Small intestine (tissue), 7 donors: ENCODE measurements at regions not wholly inside any gene's neighbourhood (a gene's known extent, or its start where the extent isn't known, plus 50 kb on each side); places are given as distances from the start of the nearest gene placed in this dataset.
A peak's percentile ranks its signal among the peaks of the same experiment; 100 is the strongest.

Source experiments
- DNase-seq, 2 donors: peaks; one replicate each; pipeline versions ENCODE4 v3.0.0 to v3.0.0-alpha.2; 2013
- FAIRE-seq: peaks from 2 replicates; lab custom pipeline; 2012; peaks lifted over from hg19 to GRCh38; lab: Jason Lieb, UNC
- H3K27ac ChIP-seq, 3 donors: one replicate each; pipeline ENCODE4 v1.5.1; 2013; ENCODE audit warnings: low read length in 2 of 3, mild to moderate bottlenecking in 2 of 3, control low read depth in 1 of 3, inconsistent platforms in 1 of 3, low read depth in 1 of 3, moderate library complexity in 1 of 3
- H3K27me3 ChIP-seq, 3 donors: one replicate each; pipeline ENCODE4 v1.6.1; 2013; ENCODE audit warnings: low read length in 3 of 3, inconsistent platforms in 1 of 3; ENCODE audit not compliant: control insufficient read depth in 3 of 3, insufficient read depth in 3 of 3
- H3K36me3 ChIP-seq, 3 donors: one replicate each; pipeline ENCODE4 v1.6.1; 2013; ENCODE audit warnings: low read length in 3 of 3, inconsistent platforms in 1 of 3, low read depth in 1 of 3, mild to moderate bottlenecking in 1 of 3, moderate library complexity in 1 of 3; ENCODE audit not compliant: control insufficient read depth in 3 of 3, insufficient read depth in 2 of 3
- H3K4me1 ChIP-seq, 3 donors: one replicate each; pipeline ENCODE4 v1.6.1; 2013; ENCODE audit warnings: low read length in 2 of 3, inconsistent platforms in 1 of 3, low read depth in 1 of 3, mild to moderate bottlenecking in 1 of 3, moderate library complexity in 1 of 3; ENCODE audit not compliant: control insufficient read depth in 3 of 3, insufficient read depth in 2 of 3
- H3K4me3 ChIP-seq, 3 donors: one replicate each; pipeline ENCODE4 v1.5.1; 2013; ENCODE audit warnings: low read length in 3 of 3, control low read depth in 1 of 3, inconsistent platforms in 1 of 3, low read depth in 1 of 3, mild to moderate bottlenecking in 1 of 3, moderate library complexity in 1 of 3
- H3K9me3 ChIP-seq, 2 donors: one replicate each; pipeline ENCODE4 v1.6.1; 2013; ENCODE audit warnings: low read depth in 1 of 2, low read length in 1 of 2; ENCODE audit not compliant: control insufficient read depth in 2 of 2, insufficient read depth in 1 of 2
- WGBS, 3 donors: extraction: QIAGEN DNeasy Blood & Tissue Kit; methylation state at CpG; one replicate each; pipeline ENCODE4 v1.1.7; 2013; 5-methylcytosine and 5-hydroxymethylcytosine counted together
- donor health status: healthy with polysubstance abuse.
- donor health status: control.
- donor health status: control.
- donor health status: Bipolar disorder and iron deficiency.
- donor health status: healthy.

DNA sequence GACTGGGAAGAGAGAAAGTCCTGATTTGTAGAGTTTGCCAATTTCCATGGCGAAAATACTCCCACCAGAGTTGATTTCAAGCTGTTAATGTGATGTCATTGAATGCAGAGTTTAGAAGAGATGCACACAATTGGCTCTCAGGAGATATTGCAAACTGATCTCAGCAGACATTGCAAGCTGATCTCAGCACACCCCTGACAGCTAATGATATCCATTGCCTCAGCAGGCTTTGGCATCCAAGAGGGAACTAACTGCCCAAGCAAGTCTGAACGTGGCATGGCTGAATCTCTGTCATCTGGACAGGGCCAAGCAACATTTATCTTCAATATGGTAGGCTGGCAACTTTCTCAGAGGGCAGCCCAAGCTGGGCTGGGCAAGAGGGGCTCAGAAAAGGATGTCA lies 78.4 kb upstream of the CYP1B1 start:
- no peak overlapping the region for H3K27ac ChIP-seq
- H3K27me3 ChIP-seq = no peaks in the 10 kb centered on the region
- H3K4me3 ChIP-seq = no peak overlapping the region
- no peaks in the 10 kb centered on the region for H3K9me3 ChIP-seq
- no peaks in the 10 kb centered on the region for H3K36me3 ChIP-seq
- 64 to 75% (median 66%) methylated on average over 2 of the region's 2 CpGs for WGBS, 3 donors
- DNase-seq (no peak), FAIRE-seq (no peak)
- no peaks in the 10 kb centered on the region for H3K4me1 ChIP-seq

DNA sequence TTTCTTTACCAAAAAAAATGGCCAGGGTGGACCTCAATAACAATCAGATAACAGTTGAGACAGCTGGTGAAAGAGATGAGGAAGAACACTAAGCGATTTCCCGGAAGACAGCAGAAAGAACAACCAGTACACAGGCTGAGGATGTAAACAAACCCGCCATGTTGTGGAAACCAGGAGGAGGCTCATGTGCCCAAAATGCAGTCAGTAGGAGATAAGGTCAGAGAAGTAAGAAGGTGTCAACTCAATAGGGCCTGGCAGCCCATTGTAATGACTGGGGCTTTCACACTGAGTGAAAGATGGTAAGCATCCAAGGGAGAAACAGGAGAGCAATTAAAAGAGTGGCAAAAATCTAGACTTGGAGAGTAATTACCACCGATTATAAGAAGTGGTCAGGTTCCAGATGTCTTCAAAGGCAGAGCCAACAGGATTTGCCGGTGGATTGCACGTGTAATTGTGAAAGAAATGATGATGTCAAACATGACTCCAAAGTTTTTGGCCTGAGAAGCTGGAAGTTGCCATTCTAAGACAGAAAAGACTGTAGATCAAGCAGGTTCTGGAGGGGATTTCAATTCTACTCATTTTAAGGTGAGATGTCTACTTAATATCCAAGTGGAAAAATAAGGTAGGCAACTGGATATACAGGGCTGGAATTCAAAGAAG lies 77.7 kb upstream of the CYP1B1 start:
- Histone ChIP-seq H3K36me3 (no peaks in the 10 kb centered on the region), H3K27me3 (no peaks in the 10 kb centered on the region), H3K4me1 (no peaks in the 10 kb centered on the region), H3K4me3 (no peak overlapping the region), H3K27ac (no peak overlapping the region), H3K9me3 (no peaks in the 10 kb centered on the region)
- FAIRE-seq (no peak), DNase-seq (no peak)
- WGBS, 3 donors = 91 to 94% (median 94%) methylated on average over 6 of the region's 6 CpGs

- H3K27me3 ChIP-seq = no peaks in the 10 kb centered on the region
- H3K4me3 ChIP-seq = no peak overlapping the region
- no peak for FAIRE-seq
- H3K4me1 ChIP-seq = no peaks in the 10 kb centered on the region
- 34 to 73% (median 66%) methylated on average over 1 of the region's 1 CpG for WGBS, 3 donors
- H3K36me3 ChIP-seq = no peaks in the 10 kb centered on the region
- no peak overlapping the region for H3K27ac ChIP-seq
- no peaks in the 10 kb centered on the region for H3K9me3 ChIP-seq
- DNase-seq = no peak
These were observed 77.0 kb upstream of the CYP1B1 start for GRCh38 chr2:38152913-38153312.

DNA sequence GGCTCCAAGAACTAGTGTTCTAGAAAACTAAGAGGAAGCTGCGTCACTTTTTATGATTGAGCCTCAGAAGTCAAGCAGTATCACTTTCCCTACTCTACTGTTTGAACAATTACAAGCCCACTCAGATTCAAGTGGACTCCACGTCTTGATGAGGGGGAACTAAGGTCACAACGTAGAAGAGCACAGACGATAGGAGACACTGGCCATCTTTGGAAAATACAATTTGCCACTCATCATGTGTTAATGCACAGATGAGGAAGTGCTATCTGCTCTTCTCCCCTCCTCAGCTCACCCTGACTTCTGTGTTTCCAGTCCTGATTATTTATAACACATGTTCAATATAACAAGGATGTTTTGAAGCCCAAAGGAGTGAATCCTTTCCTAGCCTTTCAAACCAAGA lies 76.1 kb upstream of the CYP1B1 start:
- H3K4me3 ChIP-seq = no peak overlapping the region
- peaks cover 0 to 3% (median 0%) of the 10 kb centered on the region in 3 donors for H3K4me1 ChIP-seq
- DNase-seq = no peak
- no peaks in the 10 kb centered on the region for H3K36me3 ChIP-seq
- 82 to 90% (median 88%) methylated on average over 4 of the region's 4 CpGs for WGBS, 3 donors
- no peaks in the 10 kb centered on the region for H3K9me3 ChIP-seq
- no peak overlapping the region for H3K27ac ChIP-seq
- no peaks in the 10 kb centered on the region for H3K27me3 ChIP-seq
- FAIRE-seq = no peak

DNA sequence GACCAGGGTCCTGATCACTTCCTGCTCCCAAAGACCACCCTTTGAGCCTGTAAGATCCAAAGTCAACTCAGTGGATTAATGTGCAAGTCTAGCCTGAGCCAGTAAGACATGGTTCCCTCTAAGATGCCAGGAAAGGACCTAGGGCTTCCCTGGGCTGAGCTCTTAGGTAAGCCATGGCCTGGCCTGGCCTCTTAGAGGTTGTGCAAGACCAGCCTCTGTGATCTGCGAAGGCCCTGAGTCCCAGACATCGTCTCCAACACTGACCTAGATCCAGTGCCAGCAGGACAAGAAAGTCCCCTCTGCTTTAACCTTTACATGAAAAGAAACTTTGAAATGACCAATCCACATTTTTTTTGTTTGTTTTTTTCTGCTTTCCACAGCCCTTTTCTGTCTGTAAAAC lies 73.6 kb upstream of the CYP1B1 start:
- H3K4me3 ChIP-seq = no peak overlapping the region
- no peak for DNase-seq
- no peaks in the 10 kb centered on the region for H3K27me3 ChIP-seq
- H3K36me3 ChIP-seq = no peaks in the 10 kb centered on the region
- 86 to 100% (median 95%) methylated on average over 2 of the region's 2 CpGs for WGBS, 3 donors
- no peaks in the 10 kb centered on the region for H3K9me3 ChIP-seq
- peaks cover 0 to 5% (median 3%) of the 10 kb centered on the region in 3 donors for H3K4me1 ChIP-seq
- FAIRE-seq = no peak
- no peak overlapping the region for H3K27ac ChIP-seq

DNA sequence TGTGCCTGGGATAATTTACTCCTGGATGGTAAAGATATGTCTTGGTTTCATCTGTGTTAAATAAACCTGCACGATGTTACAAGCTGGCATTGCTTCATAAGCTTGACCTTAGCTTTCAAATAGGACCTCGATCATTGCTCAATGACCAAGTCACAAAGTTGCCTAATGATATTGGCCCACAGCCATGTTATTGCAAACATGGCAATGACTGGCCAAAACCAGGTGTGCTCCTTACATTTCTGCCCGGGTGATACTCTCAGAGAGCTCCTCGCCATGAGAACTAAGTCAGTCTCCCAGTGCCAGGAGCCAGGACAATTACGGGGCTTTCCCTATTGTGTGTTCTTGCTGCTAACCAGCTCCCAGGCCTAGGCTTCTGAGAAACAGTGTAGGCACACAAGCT lies 72.5 kb upstream of the CYP1B1 start:
- Histone ChIP-seq H3K27me3 (no peaks in the 10 kb centered on the region), H3K4me3 (no peak overlapping the region), H3K9me3 (no peaks in the 10 kb centered on the region), H3K27ac (no peak overlapping the region), H3K36me3 (no peaks in the 10 kb centered on the region), H3K4me1 (peaks cover 0 to 5% (median 3%) of the 10 kb centered on the region in 3 donors)
- 29 to 57% (median 45%) methylated on average over 5 of the region's 5 CpGs for WGBS, 3 donors
- DNase-seq (peak; percentile 32 to 66), FAIRE-seq (no peak)

DNA sequence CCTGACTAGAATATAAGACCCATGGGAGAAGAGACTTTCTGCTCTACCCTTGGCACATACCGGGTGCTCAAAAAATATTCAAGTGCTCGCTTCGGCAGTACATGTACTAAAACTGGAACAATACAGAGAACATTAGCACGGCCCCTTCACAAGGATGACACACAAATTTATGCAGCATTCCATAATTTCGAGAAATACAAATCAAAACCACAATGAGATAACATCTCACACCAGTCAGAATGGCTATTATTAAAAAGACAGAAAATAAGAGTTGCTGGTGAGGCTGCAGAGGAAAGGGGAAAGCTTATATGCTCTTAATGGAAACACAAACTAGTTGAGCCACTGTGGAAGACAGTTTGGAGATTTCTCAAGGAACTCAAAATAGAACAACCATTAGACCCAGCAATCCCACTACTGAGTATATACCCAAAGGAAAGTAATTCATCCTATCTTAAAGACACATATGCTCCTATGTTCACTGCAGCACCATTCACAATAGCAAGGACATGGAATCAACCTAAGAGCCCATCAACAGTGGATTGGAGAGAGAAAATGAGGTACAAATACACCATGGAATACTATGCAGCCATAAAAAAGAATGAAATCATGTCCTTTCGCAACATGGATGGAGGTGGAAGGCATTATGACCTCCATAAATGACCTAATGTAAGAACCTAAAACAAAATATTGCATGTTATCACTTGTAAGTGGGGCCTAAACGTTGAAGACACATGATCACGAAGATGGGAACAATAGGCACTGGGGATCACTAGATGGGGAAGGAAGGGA lies 71.6 kb upstream of the CYP1B1 start:
- peak overlapping the region in 1 of 3 donors; percentile 86 for H3K27ac ChIP-seq
- peaks cover 0 to 5% (median 3%) of the 10 kb centered on the region in 3 donors for H3K4me1 ChIP-seq
- H3K9me3 ChIP-seq = no peaks in the 10 kb centered on the region
- H3K27me3 ChIP-seq = no peaks in the 10 kb centered on the region
- FAIRE-seq (no peak), DNase-seq (no peak)
- WGBS, 3 donors = 88 to 90% (median 89%) methylated on average over 8 of the region's 8 CpGs
- no peak overlapping the region for H3K4me3 ChIP-seq
- H3K36me3 ChIP-seq = no peaks in the 10 kb centered on the region

GRCh38 chr2:38146907-38147307 lies 71.0 kb upstream of the CYP1B1 start:
- H3K4me1 ChIP-seq = peaks cover 0 to 5% (median 3%) of the 10 kb centered on the region in 3 donors
- FAIRE-seq = no peak

More at GRCh38 chr2:38146907-38147307, 71.0 kb upstream of the CYP1B1 start:
- H3K27me3 ChIP-seq = no peaks in the 10 kb centered on the region
- 53 to 70% (median 63%) methylated on average over 3 of the region's 3 CpGs for WGBS, 3 donors
- no peak overlapping the region for H3K4me3 ChIP-seq
- no peak for DNase-seq
- peak overlapping the region in 1 of 3 donors; percentile 86 for H3K27ac ChIP-seq
- no peaks in the 10 kb centered on the region for H3K36me3 ChIP-seq
- no peaks in the 10 kb centered on the region for H3K9me3 ChIP-seq
